ENCODE measurements at regions not wholly inside any gene's neighbourhood (a gene's known extent, or its start where the extent isn't known, plus 50 kb on each side); places are given as distances from the start of the nearest gene placed in this dataset.

DNA sequence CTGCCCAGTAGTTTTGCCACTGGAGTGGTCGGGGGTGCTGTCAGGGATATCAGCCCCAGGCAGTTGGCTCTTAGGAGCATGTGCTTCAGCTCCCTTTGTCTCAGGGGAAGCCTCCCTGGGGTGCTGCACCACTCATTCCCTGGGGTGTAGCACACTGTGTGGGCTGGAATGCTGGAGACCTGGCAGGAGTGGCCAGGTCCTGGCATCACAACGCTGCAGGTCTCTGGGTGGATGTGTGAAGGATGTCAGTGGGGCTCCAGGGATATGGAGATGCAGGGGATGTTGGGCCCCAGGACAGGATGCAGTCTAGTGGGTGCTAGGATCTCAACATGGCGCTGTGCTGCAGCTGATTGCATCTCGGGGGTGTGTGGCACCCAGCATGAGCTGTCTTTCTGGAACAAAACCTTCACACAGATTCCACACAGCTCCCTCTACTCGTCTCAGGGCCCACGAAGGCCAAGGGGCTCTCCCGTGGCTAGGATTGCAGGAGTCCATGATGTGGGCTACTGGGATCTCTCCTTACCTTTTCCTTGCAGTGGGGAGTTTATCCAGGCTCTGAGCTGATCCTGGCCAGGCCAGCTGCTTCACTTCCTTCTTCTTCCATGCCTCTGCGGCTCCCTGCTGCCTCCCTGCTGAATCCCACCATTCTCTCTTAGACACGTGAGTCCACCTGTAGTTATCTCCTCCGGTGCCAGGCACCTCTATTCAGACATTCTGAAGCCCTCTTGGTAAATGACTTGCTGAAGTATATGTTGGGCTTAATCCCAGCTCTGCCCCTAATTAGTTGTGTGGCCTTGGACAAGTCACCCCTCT lies 295.1 kb downstream of the RPS24 start:
- ATAC-seq (ENCODE audit: insufficient number of reproducible peaks, low FRiP score, low read depth) (no peak), DNase-seq (ENCODE audit: low spot score) (no peak)
- Histone ChIP-seq H3K9me3 (peaks cover 12% of the 10 kb centered on the region), H3K27ac (no peak overlapping the region), H3K36me3 (no peaks in the 10 kb centered on the region), H3K4me3 (no peak overlapping the region), H3K4me1 (ENCODE audit: control insufficient read depth in 1 of 2, low read depth in 2 of 2) (peaks cover 15 to 32% of the 10 kb centered on the region in 2 donors), H3K27me3 (replicated peaks; ENCODE audit: insufficient read depth) (no peaks in the 10 kb centered on the region)
- TF ChIP-seq CTCF (IDR thresholded peaks at IDR 0.05): no peak

DNA sequence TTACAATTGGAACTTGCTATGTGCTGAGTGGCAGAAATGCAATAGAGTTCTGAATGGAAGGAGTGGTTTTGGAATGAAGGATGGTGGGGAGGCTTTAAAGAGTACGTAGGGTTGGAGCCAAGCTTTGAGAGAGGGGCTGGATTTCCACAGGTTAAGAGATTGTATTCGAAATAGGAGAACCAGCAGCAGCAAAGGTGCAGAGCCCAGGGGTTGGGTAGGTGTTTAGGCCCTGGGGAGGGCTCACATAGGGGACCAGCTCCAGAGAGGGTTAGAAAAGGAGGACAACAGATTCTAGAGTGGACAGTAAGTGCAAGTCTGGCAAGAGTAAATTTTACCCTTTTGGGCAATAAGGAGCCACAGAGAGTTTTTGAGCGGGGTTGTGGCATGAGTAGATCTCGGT lies 297.2 kb downstream of the RPS24 start:
- Histone ChIP-seq H3K9me3 (peaks cover 7% of the 10 kb centered on the region), H3K4me1 (ENCODE audit: control insufficient read depth in 1 of 2, low read depth in 2 of 2) (peaks cover 27 to 53% of the 10 kb centered on the region in 2 donors), H3K4me3 (no peak overlapping the region), H3K27me3 (replicated peaks; ENCODE audit: insufficient read depth) (no peaks in the 10 kb centered on the region), H3K27ac (peak overlapping the region; percentile 61 to 78), H3K36me3 (no peaks in the 10 kb centered on the region)
- ATAC-seq (ENCODE audit: insufficient number of reproducible peaks, low FRiP score, low read depth) (no peak), DNase-seq (ENCODE audit: low spot score) (no peak)
- TF ChIP-seq CTCF (IDR thresholded peaks at IDR 0.05): no peak

DNA sequence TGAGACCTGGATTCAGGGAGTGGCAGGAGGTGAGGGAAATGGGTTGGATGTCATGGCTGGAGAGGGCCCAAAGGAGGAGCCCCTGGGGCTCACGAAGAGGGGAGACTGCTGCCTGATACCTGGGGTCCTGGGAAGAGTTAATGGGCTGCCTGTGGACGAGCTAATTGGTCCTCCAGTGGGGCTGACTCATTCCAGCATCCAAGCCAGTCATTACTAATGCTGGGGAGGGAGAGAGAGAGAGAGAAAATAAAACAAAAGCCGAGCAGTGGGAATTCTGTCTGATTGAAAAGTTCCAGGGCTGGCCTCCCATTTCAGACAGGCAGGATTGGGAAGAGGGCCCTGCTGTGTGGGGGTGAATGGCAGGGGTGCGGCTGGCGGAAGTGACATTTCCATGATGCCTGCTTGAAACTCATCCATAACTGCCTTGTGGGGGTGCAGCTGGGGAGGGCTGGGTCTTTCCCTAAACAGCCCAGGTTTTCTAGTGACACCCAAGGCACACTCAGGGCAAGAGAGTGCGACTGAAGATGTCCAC lies 297.8 kb downstream of the RPS24 start:
- peak; percentile 26 for DNase-seq (ENCODE audit: low spot score)

DNA sequence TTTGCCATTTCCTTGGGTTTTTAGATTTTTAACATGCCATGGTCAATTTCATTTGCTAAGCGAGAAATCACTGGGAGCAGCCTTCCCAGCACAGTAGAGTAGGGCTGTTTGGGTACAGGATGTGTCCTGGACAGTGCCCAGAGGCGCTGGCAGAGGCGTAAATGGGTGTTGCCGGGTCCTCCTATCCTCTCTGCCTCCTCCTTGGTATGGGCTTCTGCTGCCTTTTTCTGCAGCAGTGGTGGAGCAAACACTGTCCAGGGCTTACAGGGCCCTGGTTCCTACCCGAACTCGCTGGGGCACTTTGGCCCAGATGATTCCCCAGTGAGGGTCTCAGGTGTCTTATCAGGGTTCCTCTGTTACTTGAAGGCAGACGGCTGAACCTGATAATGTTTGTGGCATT lies 298.3 kb downstream of the RPS24 start:
- DNase-seq (ENCODE audit: low spot score) (no peak), ATAC-seq (ENCODE audit: insufficient number of reproducible peaks, low FRiP score, low read depth) (no peak)
- peak; percentile 12 for TF ChIP-seq CTCF (IDR thresholded peaks at IDR 0.05)
- no peaks in the 10 kb centered on the region for H3K9me3 ChIP-seq
- no peaks in the 10 kb centered on the region for H3K27me3 ChIP-seq (replicated peaks; ENCODE audit: insufficient read depth)
- no peak overlapping the region for H3K4me3 ChIP-seq
- peaks cover 35 to 64% of the 10 kb centered on the region in 2 donors for H3K4me1 ChIP-seq (ENCODE audit: control insufficient read depth in 1 of 2, low read depth in 2 of 2)
- no peaks in the 10 kb centered on the region for H3K36me3 ChIP-seq
- H3K27ac ChIP-seq: peak overlapping the region; percentile 61 to 78

More for the DNA sequence above, 297.8 kb downstream of the RPS24 start:
- Histone ChIP-seq H3K36me3 (no peaks in the 10 kb centered on the region), H3K27ac (peak overlapping the region; percentile 61 to 78), H3K27me3 (replicated peaks; ENCODE audit: insufficient read depth) (no peaks in the 10 kb centered on the region), H3K4me3 (no peak overlapping the region), H3K4me1 (ENCODE audit: control insufficient read depth in 1 of 2, low read depth in 2 of 2) (peaks cover 33 to 59% of the 10 kb centered on the region in 2 donors), H3K9me3 (peaks cover 4% of the 10 kb centered on the region)
- no peak for TF ChIP-seq CTCF (IDR thresholded peaks at IDR 0.05)
- peak; percentile 36 for ATAC-seq (ENCODE audit: insufficient number of reproducible peaks, low FRiP score, low read depth)

GRCh38 chr10:78332657-78333056 lies 299.0 kb downstream of the RPS24 start:
- Histone ChIP-seq H3K36me3 (no peaks in the 10 kb centered on the region), H3K27ac (peak overlapping the region; percentile 61 to 78), H3K4me3 (no peak overlapping the region), H3K9me3 (no peaks in the 10 kb centered on the region), H3K4me1 (ENCODE audit: control insufficient read depth in 1 of 2, low read depth in 2 of 2) (peaks cover 38 to 71% of the 10 kb centered on the region in 2 donors), H3K27me3 (replicated peaks; ENCODE audit: insufficient read depth) (no peaks in the 10 kb centered on the region)
- DNase-seq (ENCODE audit: low spot score): no peak
- no peak for TF ChIP-seq CTCF (IDR thresholded peaks at IDR 0.05)
- ATAC-seq (ENCODE audit: insufficient number of reproducible peaks, low FRiP score, low read depth): no peak

Measured in thoracic aorta (tissue), 2 donors.